Liver (tissue), 8 donors: ENCODE measurements at regions not wholly inside any gene's neighbourhood (a gene's known extent, or its start where the extent isn't known, plus 50 kb on each side); places are given as distances from the start of the nearest gene placed in this dataset.

Experiments
- DNase-seq: peaks from one replicate; pipeline ENCODE4 v3.0.0-alpha.2; 2017; ENCODE audit warnings: low spot score
- H3K27ac ChIP-seq, 2 donors: one replicate each; pipeline ENCODE4 v1.7.0; 2013; ENCODE audit warnings: inconsistent platforms in 2 of 2, low read length in 2 of 2, control low read depth in 1 of 2, low read depth in 1 of 2, mild to moderate bottlenecking in 1 of 2
- H3K27me3 ChIP-seq, 4 donors: one replicate each; pipeline versions ENCODE4 v1.6.1 to v1.7.0; 2013; ENCODE audit warnings: low read length in 3 of 4, inconsistent platforms in 1 of 4, mild to moderate bottlenecking in 1 of 4, moderate library complexity in 1 of 4; ENCODE audit not compliant: control insufficient read depth in 4 of 4, insufficient read depth in 4 of 4
- H3K36me3 ChIP-seq, 4 donors: one replicate each; pipeline versions ENCODE4 v1.6.1 to v1.7.0; 2013; ENCODE audit warnings: low read length in 3 of 4, mild to moderate bottlenecking in 3 of 4, low read depth in 1 of 4, moderate library complexity in 1 of 4; ENCODE audit not compliant: control insufficient read depth in 4 of 4, insufficient read depth in 3 of 4
- H3K4me1 ChIP-seq, 4 donors: one replicate each; pipeline versions ENCODE4 v1.6.1 to v1.7.0; 2013; ENCODE audit warnings: low read length in 3 of 4, mild to moderate bottlenecking in 3 of 4, moderate library complexity in 1 of 4; ENCODE audit not compliant: control insufficient read depth in 4 of 4, insufficient read depth in 4 of 4
- H3K4me3 ChIP-seq, 3 donors: one replicate each; pipeline versions ENCODE4 v1.6.1 to v1.7.0; 2013; ENCODE audit warnings: low read length in 3 of 3, control low read depth in 1 of 3, low read depth in 1 of 3, mild to moderate bottlenecking in 1 of 3
- H3K9ac ChIP-seq, 2 donors: one replicate each; pipeline ENCODE4 v1.7.0; 2013; ENCODE audit warnings: low read length in 2 of 2, mild to moderate bottlenecking in 2 of 2, moderate library complexity in 2 of 2, control low read depth in 1 of 2, low read depth in 1 of 2
- H3K9me3 ChIP-seq, 4 donors: one replicate each; pipeline versions ENCODE4 v1.6.1 to v1.7.0; 2013; ENCODE audit warnings: low read length in 3 of 4; ENCODE audit not compliant: control insufficient read depth in 4 of 4
- FOXA1 ChIP-seq: IDR thresholded peaks from 2 replicates; pipeline ENCODE4 v1.6.1; 2016; ENCODE audit warnings: antibody characterized with exemption
- FOXA2 ChIP-seq: IDR thresholded peaks from 2 replicates; pipeline ENCODE4 v1.6.1; 2016; ENCODE audit warnings: antibody characterized with exemption
- GABPA ChIP-seq, 2 donors: IDR thresholded peaks in 1 of 2; conservative IDR thresholded peaks in 1 of 2; 2 replicates each; pipeline ENCODE4 v1.6.1; 2016; ENCODE audit warnings: antibody characterized with exemption in 2 of 2, mild to moderate bottlenecking in 1 of 2, moderate library complexity in 1 of 2
- HNF4G ChIP-seq: IDR thresholded peaks from 2 replicates; pipeline ENCODE4 v1.6.1; 2016; ENCODE audit warnings: antibody characterized with exemption
- JUND ChIP-seq, 2 donors: IDR thresholded peaks; 2 replicates each; pipeline ENCODE4 v1.6.1; 2016; ENCODE audit warnings: antibody characterized with exemption in 2 of 2
- NR2F2 ChIP-seq: IDR thresholded peaks from 2 replicates; pipeline ENCODE4 v1.6.1; 2016; ENCODE audit warnings: antibody characterized with exemption
- RAD21 ChIP-seq, 2 donors: IDR thresholded peaks; 2 replicates each; pipeline ENCODE4 v1.6.1; 2016; ENCODE audit warnings: antibody characterized with exemption in 2 of 2, mild to moderate bottlenecking in 2 of 2
- SP1 ChIP-seq: IDR thresholded peaks from 2 replicates; pipeline ENCODE4 v1.6.1; 2018; ENCODE audit warnings: antibody characterized with exemption, mild to moderate bottlenecking
- TAF1 ChIP-seq: conservative IDR thresholded peaks from 2 replicates; pipeline ENCODE4 v1.6.1; 2016; ENCODE audit warnings: antibody characterized with exemption, mild to moderate bottlenecking
- YY1 ChIP-seq: IDR thresholded peaks from 2 replicates; pipeline ENCODE4 v1.6.1; 2016; ENCODE audit warnings: antibody characterized with exemption, mild to moderate bottlenecking
- WGBS: extraction: QIAGEN DNeasy Blood & Tissue Kit; methylation state at CpG from one replicate; pipeline ENCODE4 v1.1.7; 2013; 5-methylcytosine and 5-hydroxymethylcytosine counted together
- TF ChIP-seq, protein P1 (sequence below): IDR thresholded peaks from 2 replicates; pipeline ENCODE4 v1.6.1; 2016; ENCODE audit warnings: antibody characterized with exemption
- TF ChIP-seq, protein P2 (sequence below): fragments of 150-350 bp; IDR thresholded peaks from 2 replicates; pipeline ENCODE4 v1.5.1; 2017; ENCODE audit warnings: improper control_type of control experiment, low read depth, low read length; ENCODE audit not compliant: missing input control
- TF ChIP-seq, protein P3 (sequence below): IDR thresholded peaks from 2 replicates; pipeline ENCODE4 v1.6.1; 2016; ENCODE audit warnings: antibody characterized with exemption, mild to moderate bottlenecking
- TF ChIP-seq, protein P4 (sequence below): IDR thresholded peaks from 2 replicates; pipeline ENCODE4 v1.6.1; 2016; ENCODE audit warnings: antibody characterized with exemption
- TF ChIP-seq, protein P5 (sequence below): IDR thresholded peaks from 2 replicates; pipeline ENCODE4 v1.6.1; 2016; ENCODE audit warnings: antibody characterized with exemption
- donor health status: healthy.
- donor health status: healthy.
- donor health status: healthy.
- donor health status: healthy.
- donor health status: healthy.

DNA sequence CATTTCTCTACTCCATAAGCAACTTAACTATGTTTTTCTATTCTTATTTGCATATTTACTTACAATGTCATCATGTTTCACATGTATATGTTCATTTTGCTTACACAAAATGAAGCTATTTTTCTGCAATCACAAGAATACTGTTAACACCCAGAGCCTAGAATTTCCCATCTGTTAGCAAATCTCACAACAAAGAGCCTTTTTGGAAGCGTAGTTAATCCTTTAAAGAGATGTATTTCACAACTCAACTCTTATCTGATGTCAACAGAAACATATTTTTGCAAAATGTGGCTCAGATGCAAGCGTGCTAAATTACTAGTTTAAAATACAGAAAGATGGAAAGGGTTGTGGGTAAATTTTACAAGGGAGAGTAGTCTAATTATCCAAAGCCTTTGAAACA, 110.6 kb upstream of the COL1A2 start:
- Histone ChIP-seq H3K9me3 (no peaks in the 10 kb centered on the region), H3K27me3 (peaks cover 0 to 11% (median 1%) of the 10 kb centered on the region in 4 donors), H3K4me1 (no peaks in the 10 kb centered on the region), H3K4me3 (no peak overlapping the region), H3K9ac (no peak overlapping the region), H3K36me3 (no peaks in the 10 kb centered on the region), H3K27ac (no peak overlapping the region)
- no peak for DNase-seq
- 58% methylated on average over 2 of the region's 2 CpGs for WGBS
- TF ChIP-seq, protein P1, sequence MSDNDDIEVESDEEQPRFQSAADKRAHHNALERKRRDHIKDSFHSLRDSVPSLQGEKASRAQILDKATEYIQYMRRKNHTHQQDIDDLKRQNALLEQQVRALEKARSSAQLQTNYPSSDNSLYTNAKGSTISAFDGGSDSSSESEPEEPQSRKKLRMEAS = no peak
- no peak for TF ChIP-seq FOXA2
- no peak for TF ChIP-seq HNF4G
- TF ChIP-seq SP1 = no peak
- no peak for TF ChIP-seq TAF1
- TF ChIP-seq YY1 = no peak
- TF ChIP-seq GABPA (IDR thresholded peaks at IDR 0.05 in 1 of 2, conservative IDR thresholded peaks at IDR 0.05 in 1 of 2) = no peak
- TF ChIP-seq FOXA1 = no peak

DNA sequence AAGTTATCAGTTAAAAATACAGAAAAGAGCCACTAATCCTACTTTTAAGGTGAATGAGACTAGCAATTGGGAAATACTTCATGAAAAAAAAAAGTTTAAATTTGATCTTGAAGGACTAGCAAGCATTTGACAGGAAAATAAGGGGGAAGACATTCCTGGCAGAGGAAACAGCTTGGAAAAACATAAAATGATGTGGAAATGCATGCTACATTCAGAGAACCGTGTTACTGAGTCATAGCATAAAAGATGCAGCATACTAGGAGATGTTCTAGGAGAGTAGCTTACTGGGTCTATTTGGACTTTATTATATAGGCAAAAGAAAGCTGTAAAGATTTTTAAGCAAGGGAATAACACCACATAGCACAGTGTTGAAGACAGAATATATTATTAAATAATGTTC, 108.6 kb upstream of the COL1A2 start:
- H3K27me3 ChIP-seq = peaks cover 0 to 11% (median 1%) of the 10 kb centered on the region in 4 donors

More for the DNA sequence above, 108.6 kb upstream of the COL1A2 start:
- H3K4me3 ChIP-seq = no peak overlapping the region
- H3K4me1 ChIP-seq = no peaks in the 10 kb centered on the region
- H3K36me3 ChIP-seq = no peaks in the 10 kb centered on the region
- H3K9ac ChIP-seq = no peak overlapping the region
- no peak overlapping the region for H3K27ac ChIP-seq
- TF ChIP-seq, protein P2, sequence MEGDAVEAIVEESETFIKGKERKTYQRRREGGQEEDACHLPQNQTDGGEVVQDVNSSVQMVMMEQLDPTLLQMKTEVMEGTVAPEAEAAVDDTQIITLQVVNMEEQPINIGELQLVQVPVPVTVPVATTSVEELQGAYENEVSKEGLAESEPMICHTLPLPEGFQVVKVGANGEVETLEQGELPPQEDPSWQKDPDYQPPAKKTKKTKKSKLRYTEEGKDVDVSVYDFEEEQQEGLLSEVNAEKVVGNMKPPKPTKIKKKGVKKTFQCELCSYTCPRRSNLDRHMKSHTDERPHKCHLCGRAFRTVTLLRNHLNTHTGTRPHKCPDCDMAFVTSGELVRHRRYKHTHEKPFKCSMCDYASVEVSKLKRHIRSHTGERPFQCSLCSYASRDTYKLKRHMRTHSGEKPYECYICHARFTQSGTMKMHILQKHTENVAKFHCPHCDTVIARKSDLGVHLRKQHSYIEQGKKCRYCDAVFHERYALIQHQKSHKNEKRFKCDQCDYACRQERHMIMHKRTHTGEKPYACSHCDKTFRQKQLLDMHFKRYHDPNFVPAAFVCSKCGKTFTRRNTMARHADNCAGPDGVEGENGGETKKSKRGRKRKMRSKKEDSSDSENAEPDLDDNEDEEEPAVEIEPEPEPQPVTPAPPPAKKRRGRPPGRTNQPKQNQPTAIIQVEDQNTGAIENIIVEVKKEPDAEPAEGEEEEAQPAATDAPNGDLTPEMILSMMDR = no peak
- no peak for TF ChIP-seq HNF4G
- TF ChIP-seq NR2F2 = no peak
- TF ChIP-seq FOXA2 = no peak
- no peak for TF ChIP-seq TAF1
- TF ChIP-seq, protein P1 = no peak
- TF ChIP-seq, protein P3, sequence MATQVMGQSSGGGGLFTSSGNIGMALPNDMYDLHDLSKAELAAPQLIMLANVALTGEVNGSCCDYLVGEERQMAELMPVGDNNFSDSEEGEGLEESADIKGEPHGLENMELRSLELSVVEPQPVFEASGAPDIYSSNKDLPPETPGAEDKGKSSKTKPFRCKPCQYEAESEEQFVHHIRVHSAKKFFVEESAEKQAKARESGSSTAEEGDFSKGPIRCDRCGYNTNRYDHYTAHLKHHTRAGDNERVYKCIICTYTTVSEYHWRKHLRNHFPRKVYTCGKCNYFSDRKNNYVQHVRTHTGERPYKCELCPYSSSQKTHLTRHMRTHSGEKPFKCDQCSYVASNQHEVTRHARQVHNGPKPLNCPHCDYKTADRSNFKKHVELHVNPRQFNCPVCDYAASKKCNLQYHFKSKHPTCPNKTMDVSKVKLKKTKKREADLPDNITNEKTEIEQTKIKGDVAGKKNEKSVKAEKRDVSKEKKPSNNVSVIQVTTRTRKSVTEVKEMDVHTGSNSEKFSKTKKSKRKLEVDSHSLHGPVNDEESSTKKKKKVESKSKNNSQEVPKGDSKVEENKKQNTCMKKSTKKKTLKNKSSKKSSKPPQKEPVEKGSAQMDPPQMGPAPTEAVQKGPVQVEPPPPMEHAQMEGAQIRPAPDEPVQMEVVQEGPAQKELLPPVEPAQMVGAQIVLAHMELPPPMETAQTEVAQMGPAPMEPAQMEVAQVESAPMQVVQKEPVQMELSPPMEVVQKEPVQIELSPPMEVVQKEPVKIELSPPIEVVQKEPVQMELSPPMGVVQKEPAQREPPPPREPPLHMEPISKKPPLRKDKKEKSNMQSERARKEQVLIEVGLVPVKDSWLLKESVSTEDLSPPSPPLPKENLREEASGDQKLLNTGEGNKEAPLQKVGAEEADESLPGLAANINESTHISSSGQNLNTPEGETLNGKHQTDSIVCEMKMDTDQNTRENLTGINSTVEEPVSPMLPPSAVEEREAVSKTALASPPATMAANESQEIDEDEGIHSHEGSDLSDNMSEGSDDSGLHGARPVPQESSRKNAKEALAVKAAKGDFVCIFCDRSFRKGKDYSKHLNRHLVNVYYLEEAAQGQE = no peak
- TF ChIP-seq RAD21 (IDR thresholded peaks at IDR 0.05) = no peak
- TF ChIP-seq, protein P4, sequence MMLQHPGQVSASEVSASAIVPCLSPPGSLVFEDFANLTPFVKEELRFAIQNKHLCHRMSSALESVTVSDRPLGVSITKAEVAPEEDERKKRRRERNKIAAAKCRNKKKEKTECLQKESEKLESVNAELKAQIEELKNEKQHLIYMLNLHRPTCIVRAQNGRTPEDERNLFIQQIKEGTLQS = no peak
- no peak for TF ChIP-seq GABPA (IDR thresholded peaks at IDR 0.05 in 1 of 2, conservative IDR thresholded peaks at IDR 0.05 in 1 of 2)
- no peak for TF ChIP-seq JUND (IDR thresholded peaks at IDR 0.05)
- TF ChIP-seq SP1 = no peak
- no peak for TF ChIP-seq FOXA1
- TF ChIP-seq, protein P5, sequence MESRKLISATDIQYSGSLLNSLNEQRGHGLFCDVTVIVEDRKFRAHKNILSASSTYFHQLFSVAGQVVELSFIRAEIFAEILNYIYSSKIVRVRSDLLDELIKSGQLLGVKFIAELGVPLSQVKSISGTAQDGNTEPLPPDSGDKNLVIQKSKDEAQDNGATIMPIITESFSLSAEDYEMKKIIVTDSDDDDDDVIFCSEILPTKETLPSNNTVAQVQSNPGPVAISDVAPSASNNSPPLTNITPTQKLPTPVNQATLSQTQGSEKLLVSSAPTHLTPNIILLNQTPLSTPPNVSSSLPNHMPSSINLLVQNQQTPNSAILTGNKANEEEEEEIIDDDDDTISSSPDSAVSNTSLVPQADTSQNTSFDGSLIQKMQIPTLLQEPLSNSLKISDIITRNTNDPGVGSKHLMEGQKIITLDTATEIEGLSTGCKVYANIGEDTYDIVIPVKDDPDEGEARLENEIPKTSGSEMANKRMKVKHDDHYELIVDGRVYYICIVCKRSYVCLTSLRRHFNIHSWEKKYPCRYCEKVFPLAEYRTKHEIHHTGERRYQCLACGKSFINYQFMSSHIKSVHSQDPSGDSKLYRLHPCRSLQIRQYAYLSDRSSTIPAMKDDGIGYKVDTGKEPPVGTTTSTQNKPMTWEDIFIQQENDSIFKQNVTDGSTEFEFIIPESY = no peak
- DNase-seq = no peak
- 71% methylated on average over 1 of the region's 1 CpG for WGBS
- no peaks in the 10 kb centered on the region for H3K9me3 ChIP-seq
